GM19455 (cell line): ENCODE measurements at regions not wholly inside any gene's neighbourhood (a gene's known extent, or its start where the extent isn't known, plus 50 kb on each side); places are given as distances from the start of the nearest gene placed in this dataset.
"Not testable (repeated sequence)": the region's sequence is repeated elsewhere in the genome, so short reads cannot be mapped to it uniquely, and the experiment has no call there.

ENCODE experiments used
- ATAC-seq: cut with Tn5 transposase; IDR thresholded peaks from one replicate; pipeline ENCODE4 v1.9.1; 2021; ENCODE audit not compliant: unreplicated experiment

- ATAC-seq = no peak
These were observed 194.2 kb upstream of the SVIL start for GRCh38 chr10:29828956-29829355.

- ATAC-seq = no peak
These were observed 193.7 kb upstream of the SVIL start for GRCh38 chr10:29828440-29828894.

- ATAC-seq = no peak
These were observed 192.7 kb upstream of the SVIL start for GRCh38 chr10:29827512-29827911.

GRCh38 chr10:29826801-29827450, 192.2 kb upstream of the SVIL start:
- no peak for ATAC-seq

- ATAC-seq = no peak
These were observed 191.4 kb upstream of the SVIL start for GRCh38 chr10:29826221-29826620.

GRCh38 chr10:29823553-29824080, 188.8 kb upstream of the SVIL start:
- ATAC-seq = no peak

GRCh38 chr10:29820890-29821461, 186.2 kb upstream of the SVIL start:
- ATAC-seq = no peak

- ATAC-seq = no peak
These were observed 182.2 kb upstream of the SVIL start for GRCh38 chr10:29816801-29817558.

GRCh38 chr10:29815572-29815971, 180.8 kb upstream of the SVIL start:
- ATAC-seq = no peak

GRCh38 chr10:29811751-29812427, 177.1 kb upstream of the SVIL start:
- ATAC-seq = no peak

GRCh38 chr10:29810816-29811215, 176.0 kb upstream of the SVIL start:
- no peak for ATAC-seq

- ATAC-seq = not testable (repeated sequence)
These were observed 175.5 kb upstream of the SVIL start for GRCh38 chr10:29810231-29810630.

GRCh38 chr10:29809383-29809782, 174.6 kb upstream of the SVIL start:
- no peak for ATAC-seq

- no peak for ATAC-seq
These were observed 172.5 kb upstream of the SVIL start for GRCh38 chr10:29807163-29807806.

GRCh38 chr10:29806350-29806788, 171.6 kb upstream of the SVIL start:
- no peak for ATAC-seq

- ATAC-seq = no peak
These were observed 170.5 kb upstream of the SVIL start for GRCh38 chr10:29805134-29805723.

GRCh38 chr10:29804025-29804852, 169.5 kb upstream of the SVIL start:
- ATAC-seq = no peak

- ATAC-seq = no peak
These were observed 167.4 kb upstream of the SVIL start for GRCh38 chr10:29802171-29802570.

GRCh38 chr10:29798921-29799690, 164.3 kb upstream of the SVIL start:
- ATAC-seq = no peak
